ENCODE measurements at regions not wholly inside any gene's neighbourhood (a gene's known extent, or its start where the extent isn't known, plus 50 kb on each side); places are given as distances from the start of the nearest gene placed in this dataset.

- intact Hi-C loops (cut with DNase I): no loop called here
Observed at GRCh38 chr20:37596890-37597536, 69.3 kb upstream of the BLCAP start.

GRCh38 chr20:37596168-37596567 lies 68.5 kb upstream of the BLCAP start:
- ATAC-seq (no peak), DNase-seq (no peak)
- no peaks in the 10 kb centered on the region for H3K4me1 ChIP-seq (ENCODE audit: control insufficient read depth, insufficient read depth, low read length)
- peaks cover 2% of the 10 kb centered on the region for H3K9me3 ChIP-seq (ENCODE audit: control insufficient read depth, low read length)
- WGBS: 92% methylated on average over 5 of the region's 5 CpGs
- H3K27me3 ChIP-seq (ENCODE audit: control insufficient read depth, insufficient read depth): no peaks in the 10 kb centered on the region
- H3K27ac ChIP-seq (ENCODE audit: low read length): no peak overlapping the region
- intact Hi-C loops (cut with DNase I): no loop called here
- no peak overlapping the region for H3K4me3 ChIP-seq (ENCODE audit: low read length)

More at GRCh38 chr20:37596890-37597536, 69.3 kb upstream of the BLCAP start:
- Histone ChIP-seq H3K4me3 (ENCODE audit: low read length) (no peak overlapping the region), H3K4me1 (ENCODE audit: control insufficient read depth, insufficient read depth, low read length) (no peaks in the 10 kb centered on the region), H3K27ac (ENCODE audit: low read length) (no peak overlapping the region), H3K27me3 (ENCODE audit: control insufficient read depth, insufficient read depth) (no peaks in the 10 kb centered on the region), H3K9me3 (ENCODE audit: control insufficient read depth, low read length) (peaks cover 2% of the 10 kb centered on the region)
- ATAC-seq (no peak), DNase-seq (no peak)
- WGBS: 74% methylated on average over 9 of the region's 9 CpGs

- intact Hi-C loops (cut with DNase I): no loop called here
- no peak overlapping the region for H3K4me3 ChIP-seq (ENCODE audit: low read length)
- H3K9me3 ChIP-seq (ENCODE audit: control insufficient read depth, low read length): peaks cover 2% of the 10 kb centered on the region
- H3K27ac ChIP-seq (ENCODE audit: low read length): no peak overlapping the region
- ATAC-seq: no peak
- H3K4me1 ChIP-seq (ENCODE audit: control insufficient read depth, insufficient read depth, low read length): no peaks in the 10 kb centered on the region
- no peak for DNase-seq
- no peaks in the 10 kb centered on the region for H3K27me3 ChIP-seq (ENCODE audit: control insufficient read depth, insufficient read depth)
- WGBS: 60% methylated on average over 4 of the region's 4 CpGs
Observed at GRCh38 chr20:37593710-37594109, 66.0 kb upstream of the BLCAP start.

- Histone ChIP-seq H3K4me3 (ENCODE audit: low read length) (no peak overlapping the region), H3K9me3 (ENCODE audit: control insufficient read depth, low read length) (no peaks in the 10 kb centered on the region), H3K4me1 (ENCODE audit: control insufficient read depth, insufficient read depth, low read length) (no peaks in the 10 kb centered on the region), H3K27ac (ENCODE audit: low read length) (no peak overlapping the region), H3K27me3 (ENCODE audit: control insufficient read depth, insufficient read depth) (no peaks in the 10 kb centered on the region)
- 38% methylated on average over 10 of the region's 10 CpGs for WGBS
- intact Hi-C loops (cut with DNase I): no loop called here
- no peak for DNase-seq
- ATAC-seq: no peak
Observed at GRCh38 chr20:37590938-37591490, 63.3 kb upstream of the BLCAP start.

GRCh38 chr20:37586078-37586477 lies 58.4 kb upstream of the BLCAP start:
- intact Hi-C loops (cut with DNase I): no loop called here
- no peak for DNase-seq

GRCh38 chr20:37584238-37584807 lies 56.6 kb upstream of the BLCAP start:
- H3K4me3 ChIP-seq (ENCODE audit: low read length): no peak overlapping the region
- H3K27ac ChIP-seq (ENCODE audit: low read length): no peak overlapping the region
- no peak for ATAC-seq
- 28% methylated on average over 5 of the region's 5 CpGs for WGBS
- no peaks in the 10 kb centered on the region for H3K4me1 ChIP-seq (ENCODE audit: control insufficient read depth, insufficient read depth, low read length)
- no peak for DNase-seq
- H3K27me3 ChIP-seq (ENCODE audit: control insufficient read depth, insufficient read depth): no peaks in the 10 kb centered on the region
- no peaks in the 10 kb centered on the region for H3K9me3 ChIP-seq (ENCODE audit: control insufficient read depth, low read length)
- intact Hi-C loops (cut with DNase I): no loop called here

More at GRCh38 chr20:37586078-37586477, 58.4 kb upstream of the BLCAP start:
- Histone ChIP-seq H3K9me3 (ENCODE audit: control insufficient read depth, low read length) (no peaks in the 10 kb centered on the region), H3K4me1 (ENCODE audit: control insufficient read depth, insufficient read depth, low read length) (no peaks in the 10 kb centered on the region), H3K27me3 (ENCODE audit: control insufficient read depth, insufficient read depth) (no peaks in the 10 kb centered on the region), H3K4me3 (ENCODE audit: low read length) (no peak overlapping the region), H3K27ac (ENCODE audit: low read length) (no peak overlapping the region)
- WGBS: 78% methylated on average over 2 of the region's 2 CpGs
- ATAC-seq: no peak

- Histone ChIP-seq H3K9me3 (ENCODE audit: control insufficient read depth, low read length) (no peaks in the 10 kb centered on the region), H3K27me3 (ENCODE audit: control insufficient read depth, insufficient read depth) (no peaks in the 10 kb centered on the region), H3K27ac (ENCODE audit: low read length) (no peak overlapping the region), H3K4me1 (ENCODE audit: control insufficient read depth, insufficient read depth, low read length) (no peaks in the 10 kb centered on the region), H3K4me3 (ENCODE audit: low read length) (no peak overlapping the region)
- DNase-seq (no peak), ATAC-seq (peak in 1 of 2 donors; percentile 33)
- intact Hi-C loops (cut with DNase I): no loop called here
- WGBS: 88% methylated on average over 9 of the region's 9 CpGs
Observed at GRCh38 chr20:37581246-37581645, 53.6 kb upstream of the BLCAP start.

- H3K9me3 ChIP-seq (ENCODE audit: control insufficient read depth, low read length): no peaks in the 10 kb centered on the region
- H3K4me1 ChIP-seq (ENCODE audit: control insufficient read depth, insufficient read depth, low read length): no peaks in the 10 kb centered on the region
- H3K4me3 ChIP-seq (ENCODE audit: low read length): no peak overlapping the region
- intact Hi-C loops (cut with DNase I): no loop called here
- H3K27me3 ChIP-seq (ENCODE audit: control insufficient read depth, insufficient read depth): no peaks in the 10 kb centered on the region
- DNase-seq (no peak), ATAC-seq (no peak)
- H3K27ac ChIP-seq (ENCODE audit: low read length): no peak overlapping the region
- WGBS: 17% methylated on average over 2 of the region's 2 CpGs
Observed at GRCh38 chr20:37580069-37580468, 52.4 kb upstream of the BLCAP start.

- Histone ChIP-seq H3K9me3 (ENCODE audit: control insufficient read depth, low read length) (no peaks in the 10 kb centered on the region), H3K4me1 (ENCODE audit: control insufficient read depth, insufficient read depth, low read length) (no peaks in the 10 kb centered on the region), H3K27ac (ENCODE audit: low read length) (no peak overlapping the region), H3K27me3 (ENCODE audit: control insufficient read depth, insufficient read depth) (no peaks in the 10 kb centered on the region), H3K4me3 (ENCODE audit: low read length) (no peak overlapping the region)
- no peak for ATAC-seq
- 60% methylated on average over 7 of the region's 7 CpGs for WGBS
- DNase-seq: no peak
- intact Hi-C loops (cut with DNase I): no loop called here
Observed at GRCh38 chr20:37579106-37579505, 51.4 kb upstream of the BLCAP start.

- DNase-seq (no peak), ATAC-seq (no peak)
- Histone ChIP-seq H3K4me1 (ENCODE audit: control insufficient read depth, insufficient read depth, low read length) (no peaks in the 10 kb centered on the region), H3K4me3 (ENCODE audit: low read length) (no peak overlapping the region), H3K27me3 (ENCODE audit: control insufficient read depth, insufficient read depth) (no peaks in the 10 kb centered on the region), H3K9me3 (ENCODE audit: control insufficient read depth, low read length) (no peaks in the 10 kb centered on the region), H3K27ac (ENCODE audit: low read length) (no peak overlapping the region)
- 87% methylated on average over 6 of the region's 6 CpGs for WGBS
- intact Hi-C loops (cut with DNase I): no loop called here
Observed at GRCh38 chr20:37577981-37578380, 50.3 kb upstream of the BLCAP start.

All from right cardiac atrium (tissue), 5 donors.